Central memory CD4-positive, alpha-beta T cell (primary cell): ENCODE measurements at regions not wholly inside any gene's neighbourhood (a gene's known extent, or its start where the extent isn't known, plus 50 kb on each side); places are given as distances from the start of the nearest gene placed in this dataset.
"Not testable (repeated sequence)": the region's sequence is repeated elsewhere in the genome, so short reads cannot be mapped to it uniquely, and the experiment has no call there.

ENCODE experiments used
- DNase-seq: peaks from one replicate; pipeline ENCODE4 v3.0.0; 2022

GRCh38 chr4:1523506-1523905, 117.3 kb upstream of the NKX1-1 start:
- DNase-seq, result no peak

GRCh38 chr4:1523033-1523432, 116.8 kb upstream of the NKX1-1 start:
- DNase-seq, result no peak

GRCh38 chr4:1522606-1523005, 116.4 kb upstream of the NKX1-1 start:
- DNase-seq, result no peak

GRCh38 chr4:1521821-1522361, 115.6 kb upstream of the NKX1-1 start:
- no peak for DNase-seq

- DNase-seq, result not testable (repeated sequence)
Observed at GRCh38 chr4:1520795-1521576, 114.7 kb upstream of the NKX1-1 start.

GRCh38 chr4:1519787-1520661, 113.8 kb upstream of the NKX1-1 start:
- no peak for DNase-seq

GRCh38 chr4:1518997-1519700, 112.9 kb upstream of the NKX1-1 start:
- no peak for DNase-seq

GRCh38 chr4:1517592-1518411, 111.6 kb upstream of the NKX1-1 start:
- no peak for DNase-seq

- DNase-seq, result no peak
Observed at GRCh38 chr4:1516881-1517480, 110.7 kb upstream of the NKX1-1 start.

GRCh38 chr4:1516261-1516660, 110.0 kb upstream of the NKX1-1 start:
- DNase-seq, result no peak

GRCh38 chr4:1515763-1516162, 109.5 kb upstream of the NKX1-1 start:
- no peak for DNase-seq

- DNase-seq, result no peak
Observed at GRCh38 chr4:1515156-1515555, 108.9 kb upstream of the NKX1-1 start.

- no peak for DNase-seq
Observed at GRCh38 chr4:1514612-1515011, 108.4 kb upstream of the NKX1-1 start.

- DNase-seq, result no peak
Observed at GRCh38 chr4:1513936-1514483, 107.8 kb upstream of the NKX1-1 start.

- DNase-seq, result peak; percentile 29
Observed at GRCh38 chr4:1512738-1513660, 106.8 kb upstream of the NKX1-1 start.

GRCh38 chr4:1512051-1512737, 106.0 kb upstream of the NKX1-1 start:
- no peak for DNase-seq

- no peak for DNase-seq
Observed at GRCh38 chr4:1511441-1512041, 105.3 kb upstream of the NKX1-1 start.

GRCh38 chr4:1510931-1511330, 104.7 kb upstream of the NKX1-1 start:
- no peak for DNase-seq

GRCh38 chr4:1509366-1509765, 103.1 kb upstream of the NKX1-1 start:
- no peak for DNase-seq
